ENCODE measurements at regions not wholly inside any gene's neighbourhood (a gene's known extent, or its start where the extent isn't known, plus 50 kb on each side); places are given as distances from the start of the nearest gene placed in this dataset.

GRCh38 chr10:125514206-125515162 lies 168.5 kb downstream of the TEX36 start:
- TF ChIP-seq CTCF (IDR thresholded peaks at IDR 0.05 in 8 of 11, conservative IDR thresholded peaks at IDR 0.05 in 3 of 11) = no peak
- no peak for TF ChIP-seq POLR2A (IDR thresholded peaks at IDR 0.05)
- TF ChIP-seq POLR2AphosphoS5 (IDR thresholded peaks at IDR 0.05) = no peak
